B cell (primary cell): ENCODE measurements at regions not wholly inside any gene's neighbourhood (a gene's known extent, or its start where the extent isn't known, plus 50 kb on each side); places are given as distances from the start of the nearest gene placed in this dataset.

Experiments used
- ATAC-seq: fragments of 200-7000 bp; cut with Tn5 transposase; one replicate; pipeline ENCODE4 v1.10.0; 2021; ENCODE audit warnings: low read depth, mild to moderate bottlenecking, moderate number of reproducible peaks, moderate library complexity
- CTCF ChIA-PET: fragments of 350-600 bp; sonication (Branson Sonifier 250); formaldehyde crosslinking; loops from one replicate; lab custom pipeline; 2021; ENCODE audit warnings: antibody characterized with exemption, inconsistent platforms; lab: Charles Lee
- POLR2A ChIA-PET: fragments of 350-600 bp; sonication (Branson Sonifier 250); formaldehyde crosslinking; loops from one replicate; lab custom pipeline; 2021; ENCODE audit warnings: antibody characterized with exemption; lab: Charles Lee
- DNase-seq: peaks from one replicate; pipeline ENCODE4 v3.0.0; 2013
- H2AFZ ChIP-seq: 2 replicates; pipeline ENCODE4 v1.6.1; 2012; ENCODE audit warnings: mild to moderate bottlenecking, low read depth, low read length; ENCODE audit not compliant: insufficient read depth, poor library complexity, severe bottlenecking
- H3K27ac ChIP-seq, 2 donors: 1 replicate in 1 of 2; 2 replicates in 1 of 2; pipeline ENCODE4 v1.5.1; 2012 to 2013; ENCODE audit warnings: low read length in 2 of 2, mild to moderate bottlenecking in 2 of 2, moderate library complexity in 1 of 2
- H3K27me3 ChIP-seq, 4 experiments: fragments of 200-600 bp in 1 of 4; sonication (generic) in 1 of 4; replicated peaks in 1 of 4; 1 replicate in 2 of 4; 2 replicates in 2 of 4; pipeline versions ENCODE4 v1.6.1 to v1.7.0; 2013 to 2016; ENCODE audit warnings: low read length in 3 of 4, mild to moderate bottlenecking in 2 of 4, mixed read lengths in 1 of 4, moderate library complexity in 1 of 4; ENCODE audit not compliant: insufficient read depth in 4 of 4, control insufficient read depth in 3 of 4; ENCODE audit errors: control extremely low read depth in 1 of 4
- H3K36me3 ChIP-seq, 2 experiments: replicated peaks in 1 of 2; 1 replicate in 1 of 2; 2 replicates in 1 of 2; pipeline versions ENCODE4 v1.6.1 to v1.7.1; 2013; ENCODE audit warnings: low read length in 1 of 2; ENCODE audit not compliant: insufficient read depth in 2 of 2, control insufficient read depth in 1 of 2; ENCODE audit errors: control extremely low read depth in 1 of 2, extremely low read depth in 1 of 2
- H3K4me1 ChIP-seq, 2 donors: fragments of 200-600 bp in 1 of 2; sonication (generic) in 1 of 2; 1 replicate in 1 of 2; 2 replicates in 1 of 2; pipeline versions ENCODE4 v1.5.1 to v1.6.1; 2013 to 2017; ENCODE audit warnings: low read length in 2 of 2; ENCODE audit not compliant: control insufficient read depth in 2 of 2, insufficient read depth in 2 of 2
- H3K4me2 ChIP-seq: replicated peaks from 2 replicates; pipeline ENCODE3; 2012; ENCODE audit warnings: mild to moderate bottlenecking, low read depth, low read length; ENCODE audit not compliant: poor library complexity, severe bottlenecking
- H3K4me3 ChIP-seq, 5 experiments: fragments of 200-600 bp in 1 of 5; sonication (generic) in 1 of 5; 1 replicate in 3 of 5; 2 replicates in 2 of 5; pipeline versions ENCODE4 v1.5.1 to v1.7.0; 2011 to 2016; ENCODE audit warnings: low read length in 4 of 5, mild to moderate bottlenecking in 4 of 5, low read depth in 2 of 5, control low read depth in 1 of 5, moderate library complexity in 1 of 5; ENCODE audit not compliant: insufficient read depth in 1 of 5; ENCODE audit errors: control extremely low read depth in 1 of 5, extremely low read depth in 1 of 5
- H3K79me2 ChIP-seq: fragments of 200-600 bp; sonication (generic); one replicate; pipeline ENCODE4 v1.6.0; 2016; ENCODE audit warnings: low read length; ENCODE audit not compliant: control insufficient read depth, insufficient read depth
- H3K9ac ChIP-seq: fragments of 200-600 bp; sonication (generic); 2 replicates; pipeline ENCODE4 v1.6.1; 2017; ENCODE audit warnings: mild to moderate bottlenecking, low read length, moderate library complexity
- H3K9me3 ChIP-seq, 3 donors: one replicate each; pipeline versions ENCODE4 v1.6.1 to v1.7.1; 2013; ENCODE audit warnings: low read length in 2 of 3; ENCODE audit not compliant: control insufficient read depth in 2 of 3, insufficient read depth in 1 of 3; ENCODE audit errors: control extremely low read depth in 1 of 3
- H4K20me1 ChIP-seq: 2 replicates; pipeline ENCODE4 v1.6.0; 2012; ENCODE audit warnings: mild to moderate bottlenecking, low read length; ENCODE audit not compliant: insufficient read depth, control insufficient read depth, poor library complexity, severe bottlenecking
- H3K27ac Mint-ChIP-seq: one replicate; pipeline ENCODE4 v1.8.0; 2021; ENCODE audit warnings: mixed read lengths
- H3K27me3 Mint-ChIP-seq: one replicate; pipeline ENCODE4 v1.8.0; 2021; ENCODE audit warnings: mixed read lengths
- H3K4me1 Mint-ChIP-seq: one replicate; pipeline ENCODE4 v1.8.0; 2021; ENCODE audit warnings: mixed read lengths
- H3K4me3 Mint-ChIP-seq: one replicate; pipeline ENCODE4 v1.8.0; 2021; ENCODE audit warnings: mixed read lengths
- H3K9me3 Mint-ChIP-seq: one replicate; pipeline ENCODE4 v1.8.0; 2022; ENCODE audit warnings: mixed read lengths; ENCODE audit not compliant: insufficient read depth
- EZH2 ChIP-seq: IDR thresholded peaks from 2 replicates; pipeline ENCODE4 v1.6.1; 2012; ENCODE audit warnings: borderline replicate concordance, low read depth, mild to moderate bottlenecking, moderate library complexity, low read length; ENCODE audit not compliant: insufficient read depth, poor library complexity, severe bottlenecking
- WGBS: methylation state at CpG from one replicate; pipeline ENCODE4 v1.1.5; 2013; ENCODE audit warnings: missing lambda C conversion rate; ENCODE audit not compliant: insufficient coverage; 5-methylcytosine and 5-hydroxymethylcytosine counted together
- intact Hi-C: fragments of 100-400 bp; cut with micrococcal nuclease; formaldehyde crosslinking; loops from one replicate; pipeline ENCODE4 v1.10.0; 2022
- TF ChIP-seq, protein P1 (sequence below): fragments of 200-600 bp; IDR thresholded peaks from one replicate; pipeline ENCODE4 v1.8.0; 2022; ENCODE audit warnings: antibody characterized with exemption, mild to moderate bottlenecking

DNA sequence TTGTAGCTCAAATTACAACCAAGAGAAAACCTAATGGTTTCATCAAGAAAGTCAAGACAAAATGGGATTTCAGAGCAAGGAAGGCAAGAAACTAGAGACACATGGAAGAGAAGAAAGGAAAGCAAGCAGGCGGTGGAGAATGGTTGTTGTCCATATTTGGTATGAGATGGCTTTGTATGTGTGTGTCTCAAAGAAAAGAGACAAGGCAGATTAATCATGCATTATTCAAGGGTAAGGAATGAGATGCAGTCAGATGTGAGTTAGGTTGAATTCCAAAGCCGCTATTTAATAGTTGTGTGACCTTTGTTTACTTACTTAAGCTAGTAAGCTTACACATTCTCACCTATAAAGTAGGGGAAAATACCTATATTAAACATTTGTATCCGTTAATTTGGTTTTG is 1029.6 kb downstream of the CDH11 start:
- H3K4me3 Mint-ChIP-seq = no peak overlapping the region
- ChIA-PET POLR2A (no interaction called here), CTCF (no interaction called here)
- no peak for DNase-seq
- H3K27me3 Mint-ChIP-seq = no peaks in the 10 kb centered on the region
- H3K9ac ChIP-seq = no peak overlapping the region
- no peak overlapping the region for H3K27ac ChIP-seq
- no peaks in the 10 kb centered on the region for H3K4me1 ChIP-seq
- no peak for ATAC-seq
- H3K9me3 Mint-ChIP-seq = peaks cover 3% of the 10 kb centered on the region
- H3K4me2 ChIP-seq = no peak overlapping the region
- no peak overlapping the region for H3K4me3 ChIP-seq
- no peaks in the 10 kb centered on the region for H3K36me3 ChIP-seq
- H3K79me2 ChIP-seq = no peaks in the 10 kb centered on the region
- no peaks in the 10 kb centered on the region for H3K27me3 ChIP-seq
- 100% methylated on average over 1 of the region's 3 CpGs for WGBS
- TF ChIP-seq, protein P1, sequence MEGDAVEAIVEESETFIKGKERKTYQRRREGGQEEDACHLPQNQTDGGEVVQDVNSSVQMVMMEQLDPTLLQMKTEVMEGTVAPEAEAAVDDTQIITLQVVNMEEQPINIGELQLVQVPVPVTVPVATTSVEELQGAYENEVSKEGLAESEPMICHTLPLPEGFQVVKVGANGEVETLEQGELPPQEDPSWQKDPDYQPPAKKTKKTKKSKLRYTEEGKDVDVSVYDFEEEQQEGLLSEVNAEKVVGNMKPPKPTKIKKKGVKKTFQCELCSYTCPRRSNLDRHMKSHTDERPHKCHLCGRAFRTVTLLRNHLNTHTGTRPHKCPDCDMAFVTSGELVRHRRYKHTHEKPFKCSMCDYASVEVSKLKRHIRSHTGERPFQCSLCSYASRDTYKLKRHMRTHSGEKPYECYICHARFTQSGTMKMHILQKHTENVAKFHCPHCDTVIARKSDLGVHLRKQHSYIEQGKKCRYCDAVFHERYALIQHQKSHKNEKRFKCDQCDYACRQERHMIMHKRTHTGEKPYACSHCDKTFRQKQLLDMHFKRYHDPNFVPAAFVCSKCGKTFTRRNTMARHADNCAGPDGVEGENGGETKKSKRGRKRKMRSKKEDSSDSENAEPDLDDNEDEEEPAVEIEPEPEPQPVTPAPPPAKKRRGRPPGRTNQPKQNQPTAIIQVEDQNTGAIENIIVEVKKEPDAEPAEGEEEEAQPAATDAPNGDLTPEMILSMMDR = no peak
- no peak for TF ChIP-seq EZH2
- intact Hi-C loops = no loop called here
- H2AFZ ChIP-seq = no peak overlapping the region
- no peaks in the 10 kb centered on the region for H3K4me1 Mint-ChIP-seq
- no peak overlapping the region for H3K27ac Mint-ChIP-seq
- H4K20me1 ChIP-seq = no peaks in the 10 kb centered on the region
- H3K9me3 ChIP-seq = no peaks in the 10 kb centered on the region

DNA sequence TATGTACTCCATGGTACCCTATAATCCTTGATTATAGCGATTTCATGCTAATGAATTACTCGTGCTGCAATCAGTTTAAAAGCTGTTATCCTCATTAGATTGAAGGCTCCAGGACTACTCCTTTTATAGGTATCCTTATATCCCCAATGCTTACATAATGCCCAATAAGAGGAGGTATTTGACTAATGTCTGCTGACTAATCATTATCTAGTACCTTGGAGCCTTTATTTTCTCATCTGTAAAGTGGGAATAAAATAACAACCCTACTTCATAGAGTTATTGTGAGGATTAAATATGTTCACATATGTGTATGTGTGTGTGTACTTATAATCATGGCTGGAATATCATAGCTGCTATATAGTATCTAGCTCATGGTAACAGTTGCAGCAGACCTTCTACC is 1031.5 kb downstream of the CDH11 start:
- ATAC-seq (no peak), DNase-seq (no peak)
- H3K9ac ChIP-seq = no peak overlapping the region
- no peak overlapping the region for H3K27ac Mint-ChIP-seq
- H3K27me3 Mint-ChIP-seq = no peaks in the 10 kb centered on the region
- H3K4me3 ChIP-seq = no peak overlapping the region
- no peak overlapping the region for H3K27ac ChIP-seq
- H3K4me3 Mint-ChIP-seq = no peak overlapping the region
- WGBS = no CpG with 5 or more reads among the region's 2 CpGs
- no peaks in the 10 kb centered on the region for H3K36me3 ChIP-seq
- H3K79me2 ChIP-seq = no peaks in the 10 kb centered on the region
- intact Hi-C loops = no loop called here
- CTCF ChIA-PET = no interaction called here
- H2AFZ ChIP-seq = no peak overlapping the region
- no peak overlapping the region for H3K4me2 ChIP-seq
- POLR2A ChIA-PET = no interaction called here
- TF ChIP-seq, protein P1 = no peak
- no peak for TF ChIP-seq EZH2
- no peaks in the 10 kb centered on the region for H3K4me1 ChIP-seq
- H4K20me1 ChIP-seq = no peaks in the 10 kb centered on the region
- H3K27me3 ChIP-seq = no peaks in the 10 kb centered on the region
- peaks cover 3% of the 10 kb centered on the region for H3K9me3 Mint-ChIP-seq
- H3K4me1 Mint-ChIP-seq = no peaks in the 10 kb centered on the region
- H3K9me3 ChIP-seq = no peaks in the 10 kb centered on the region
